ENCODE measurements at regions not wholly inside any gene's neighbourhood (a gene's known extent, or its start where the extent isn't known, plus 50 kb on each side); places are given as distances from the start of the nearest gene placed in this dataset.

- no peaks in the 10 kb centered on the region for H3K9me3 ChIP-seq (replicated peaks; ENCODE audit: control insufficient read depth, insufficient read depth, low read depth, low read length)
- 24% methylated on average over 2 of the region's 2 CpGs for WGBS (ENCODE audit: insufficient coverage, low coverage, missing lambda C conversion rate)
- H3K27me3 ChIP-seq (ENCODE audit: control insufficient read depth in 2 of 2, insufficient read depth in 2 of 2, low read length in 2 of 2): no peaks in the 10 kb centered on the region
- H3K9ac ChIP-seq (ENCODE audit: insufficient read depth in 1 of 2, low read depth in 2 of 2, low read length in 2 of 2): no peak overlapping the region
- H3K36me3 ChIP-seq (ENCODE audit: control insufficient read depth, insufficient read depth, low read length): no peaks in the 10 kb centered on the region
- DNase-seq (ENCODE audit: extremely low read depth in 1 of 4, low spot score in 3 of 4): no peak
- in situ Hi-C loops (cut with MboI): no loop called here
- intact Hi-C loops (cut with micrococcal nuclease): no loop called here
- H3K9me1 ChIP-seq (ENCODE audit: control insufficient read depth, insufficient read depth, low read length): no peaks in the 10 kb centered on the region
- POLR2A ChIA-PET: no interaction called here
- no peaks in the 10 kb centered on the region for H4K20me1 ChIP-seq (replicated peaks; ENCODE audit: control insufficient read depth, insufficient read depth, low read length)
- H3K4me3 ChIP-seq: no peak overlapping the region
- no peak for FAIRE-seq
- H2AFZ ChIP-seq (ENCODE audit: low read depth, low read length): peak overlapping the region; percentile 36
- H3K27ac ChIP-seq (ENCODE audit: extremely low read depth, low read depth, low read length): no peak overlapping the region
- no TSS peak for BruUV-seq (replicated peaks)
- no peak for ATAC-seq
- H3K4me2 ChIP-seq (ENCODE audit: insufficient read depth, low read length): no peak overlapping the region
- H3K79me2 ChIP-seq (ENCODE audit: control insufficient read depth, insufficient read depth, low read length): no peaks in the 10 kb centered on the region
- CTCF ChIA-PET (ENCODE audit: low intra/inter-chr PET ratio): no interaction called here
- H3K4me1 ChIP-seq (replicated peaks in 1 of 2; ENCODE audit: control insufficient read depth in 2 of 2, insufficient read depth in 2 of 2, low read length in 2 of 2): peaks cover 0 to 12% of the 10 kb centered on the region in 2 experiments; a peak in 2 of 5 replicates
- TF ChIP-seq ZNF518B (CRISPR knock-in tag; IDR thresholded peaks at IDR 0.05) (no peak), POLR2AphosphoS2 (IDR thresholded peaks at IDR 0.05; ENCODE audit: low read length) (no peak), ZFP30 (CRISPR knock-in tag; IDR thresholded peaks at IDR 0.05; ENCODE audit: borderline replicate concordance) (no peak), NFE2 (IDR thresholded peaks at IDR 0.05; ENCODE audit: low read depth) (no peak), HLTF (IDR thresholded peaks at IDR 0.05) (no peak), NCOA6 (IDR thresholded peaks at IDR 0.05) (no peak), ZNF766 (CRISPR knock-in tag; conservative IDR thresholded peaks at IDR 0.05) (no peak), IRF2 (CRISPR knock-in tag; IDR thresholded peaks at IDR 0.05) (no peak), ZMIZ1 (IDR thresholded peaks at IDR 0.05; ENCODE audit: low read depth in 2 of 2, low read length in 2 of 2) (no peak), RREB1 (CRISPR knock-in tag; IDR thresholded peaks at IDR 0.05) (no peak)
These were observed 198.1 kb upstream of the SGK1 start for GRCh38 chr6:134515986-134516385.
